ENCODE measurements at regions not wholly inside any gene's neighbourhood (a gene's known extent, or its start where the extent isn't known, plus 50 kb on each side); places are given as distances from the start of the nearest gene placed in this dataset.

GRCh38 chr7:15925608-15926007 lies 239.1 kb upstream of the MEOX2 start:
- Histone ChIP-seq H3K4me1 (ENCODE audit: low read depth) (no peaks in the 10 kb centered on the region), H3K36me3 (no peaks in the 10 kb centered on the region), H3K27ac (no peak overlapping the region), H3K27me3 (no peaks in the 10 kb centered on the region), H3K4me3 (no peak overlapping the region), H3K9me3 (ENCODE audit: low read depth) (no peaks in the 10 kb centered on the region)
- TF ChIP-seq CTCF (IDR thresholded peaks at IDR 0.05; ENCODE audit: low read depth, low read length): no peak
- no peak for DNase-seq (ENCODE audit: low read depth in 1 of 2, low spot score in 1 of 2)

- H3K4me1 ChIP-seq (ENCODE audit: low read depth): no peaks in the 10 kb centered on the region
- no peaks in the 10 kb centered on the region for H3K36me3 ChIP-seq
These were observed 238.4 kb upstream of the MEOX2 start for GRCh38 chr7:15924910-15925309.

GRCh38 chr7:15922002-15922401 lies 235.5 kb upstream of the MEOX2 start:
- TF ChIP-seq CTCF (IDR thresholded peaks at IDR 0.05; ENCODE audit: low read depth, low read length): no peak
- H3K9me3 ChIP-seq (ENCODE audit: low read depth): no peaks in the 10 kb centered on the region
- H3K27ac ChIP-seq: no peak overlapping the region
- no peak overlapping the region for H3K4me3 ChIP-seq
- H3K4me1 ChIP-seq (ENCODE audit: low read depth): peaks cover 1% of the 10 kb centered on the region
- no peak for DNase-seq (ENCODE audit: low read depth in 1 of 2, low spot score in 1 of 2)
- no peaks in the 10 kb centered on the region for H3K36me3 ChIP-seq
- H3K27me3 ChIP-seq: no peaks in the 10 kb centered on the region

More at GRCh38 chr7:15924910-15925309, 238.4 kb upstream of the MEOX2 start:
- Histone ChIP-seq H3K27me3 (no peaks in the 10 kb centered on the region), H3K27ac (no peak overlapping the region), H3K4me3 (no peak overlapping the region), H3K9me3 (ENCODE audit: low read depth) (no peaks in the 10 kb centered on the region)
- no peak for TF ChIP-seq CTCF (IDR thresholded peaks at IDR 0.05; ENCODE audit: low read depth, low read length)
- no peak for DNase-seq (ENCODE audit: low read depth in 1 of 2, low spot score in 1 of 2)

GRCh38 chr7:15921576-15921975 lies 235.1 kb upstream of the MEOX2 start:
- H3K36me3 ChIP-seq: no peaks in the 10 kb centered on the region
- peaks cover 6% of the 10 kb centered on the region for H3K4me1 ChIP-seq (ENCODE audit: low read depth)
- H3K27ac ChIP-seq: no peak overlapping the region
- no peaks in the 10 kb centered on the region for H3K27me3 ChIP-seq
- TF ChIP-seq CTCF (IDR thresholded peaks at IDR 0.05; ENCODE audit: low read depth, low read length): no peak
- no peak for DNase-seq (ENCODE audit: low read depth in 1 of 2, low spot score in 1 of 2)
- no peak overlapping the region for H3K4me3 ChIP-seq
- H3K9me3 ChIP-seq (ENCODE audit: low read depth): no peaks in the 10 kb centered on the region

GRCh38 chr7:15920953-15921352 lies 234.5 kb upstream of the MEOX2 start:
- TF ChIP-seq CTCF (IDR thresholded peaks at IDR 0.05; ENCODE audit: low read depth, low read length): no peak
- Histone ChIP-seq H3K27me3 (no peaks in the 10 kb centered on the region), H3K9me3 (ENCODE audit: low read depth) (no peaks in the 10 kb centered on the region), H3K27ac (no peak overlapping the region), H3K36me3 (no peaks in the 10 kb centered on the region), H3K4me3 (no peak overlapping the region), H3K4me1 (ENCODE audit: low read depth) (peaks cover 6% of the 10 kb centered on the region)
- DNase-seq (ENCODE audit: low read depth in 1 of 2, low spot score in 1 of 2): no peak
